GM18909 (cell line): ENCODE measurements at regions not wholly inside any gene's neighbourhood (a gene's known extent, or its start where the extent isn't known, plus 50 kb on each side); places are given as distances from the start of the nearest gene placed in this dataset.
"Not testable (repeated sequence)": the region's sequence is repeated elsewhere in the genome, so short reads cannot be mapped to it uniquely, and the experiment has no call there.

Experiments used
- ATAC-seq: cut with Tn5 transposase; IDR thresholded peaks from one replicate; pipeline ENCODE4 v1.9.1; 2021; ENCODE audit warnings: mild to moderate bottlenecking; ENCODE audit not compliant: unreplicated experiment, poor library complexity

DNA sequence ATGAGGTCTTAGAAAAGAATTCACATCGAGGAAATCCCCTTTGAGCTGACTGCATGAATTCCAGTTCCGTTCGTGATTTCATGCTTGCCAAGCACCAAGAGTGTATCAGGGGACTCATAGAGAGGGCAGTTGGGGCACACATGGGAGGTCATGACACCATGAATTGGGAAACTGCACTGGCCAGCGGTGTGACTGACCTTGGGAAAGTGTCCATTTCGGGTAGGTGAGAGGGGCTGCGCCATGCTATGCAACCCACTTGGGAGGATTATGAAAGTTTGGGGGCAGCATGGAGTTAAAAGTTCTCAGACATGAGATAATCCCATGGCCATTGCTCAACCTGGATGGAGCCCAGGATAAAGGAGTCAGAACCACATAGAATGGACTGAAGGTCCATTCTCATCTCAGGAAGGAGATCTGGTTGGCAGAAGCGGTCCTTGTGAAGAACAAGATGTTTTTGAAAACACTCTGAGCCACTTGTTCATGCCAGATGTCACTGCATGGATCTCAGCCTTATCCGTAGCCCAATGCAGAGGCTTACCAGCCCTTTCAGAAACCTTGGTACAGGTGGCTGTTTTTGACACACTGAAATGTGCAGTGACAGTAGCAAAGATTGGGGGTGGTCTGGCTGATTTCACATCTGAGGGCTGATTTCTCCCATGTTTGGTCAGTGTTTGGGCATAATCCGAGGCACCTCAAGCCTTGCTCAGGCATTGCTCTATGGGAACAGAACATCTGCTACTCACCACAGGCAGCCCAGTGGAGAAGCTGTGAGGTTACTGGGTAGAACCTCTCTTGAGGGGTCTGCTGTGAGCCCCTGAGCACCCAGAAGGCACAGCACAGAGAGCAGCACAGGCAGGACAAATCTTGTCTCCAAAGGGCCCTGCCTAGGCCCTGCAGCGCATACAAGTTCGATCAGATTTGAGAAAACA, 252.3 kb downstream of the CXCL12 start:
- ATAC-seq: no peak

DNA sequence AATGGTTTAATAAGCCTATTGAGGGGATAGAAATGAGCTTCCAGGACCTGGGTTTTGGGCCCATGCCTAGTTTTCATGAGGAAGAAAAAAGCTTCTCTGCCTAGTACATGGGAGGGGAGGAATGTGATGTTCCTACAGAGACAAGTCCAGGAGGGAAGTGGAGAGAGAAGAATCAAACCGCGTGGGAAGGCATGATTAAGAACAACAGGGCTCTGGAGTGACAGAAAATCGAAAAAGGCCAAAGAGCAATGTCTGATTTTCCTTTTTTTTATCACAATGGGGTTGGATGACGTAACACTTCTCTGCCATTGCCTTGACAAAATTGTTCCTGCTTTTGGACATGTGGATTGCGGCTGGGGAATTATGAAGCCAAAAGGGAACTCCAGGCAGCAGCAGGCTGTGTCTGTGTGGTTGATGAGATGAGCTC, 258.6 kb downstream of the CXCL12 start:
- ATAC-seq: no peak

DNA sequence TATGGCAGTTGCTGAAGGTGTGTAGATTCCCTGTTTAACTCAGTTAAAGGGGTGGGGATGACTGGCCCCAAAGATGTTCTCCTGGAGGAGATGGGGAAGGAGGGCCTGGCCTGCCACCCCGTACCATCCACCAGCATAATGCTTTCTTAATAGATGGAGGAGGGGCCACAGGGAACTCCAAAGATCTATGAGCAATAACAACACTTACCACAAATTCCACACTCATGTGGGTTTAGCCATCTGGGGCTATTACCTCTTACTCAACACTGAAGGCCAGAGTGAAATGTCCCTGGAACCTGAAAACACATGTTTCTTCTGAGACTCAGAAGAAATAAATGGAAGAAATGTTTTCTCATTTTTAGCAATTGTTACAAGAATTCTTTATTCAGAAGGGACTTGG, 259.0 kb downstream of the CXCL12 start:
- no peak for ATAC-seq

DNA sequence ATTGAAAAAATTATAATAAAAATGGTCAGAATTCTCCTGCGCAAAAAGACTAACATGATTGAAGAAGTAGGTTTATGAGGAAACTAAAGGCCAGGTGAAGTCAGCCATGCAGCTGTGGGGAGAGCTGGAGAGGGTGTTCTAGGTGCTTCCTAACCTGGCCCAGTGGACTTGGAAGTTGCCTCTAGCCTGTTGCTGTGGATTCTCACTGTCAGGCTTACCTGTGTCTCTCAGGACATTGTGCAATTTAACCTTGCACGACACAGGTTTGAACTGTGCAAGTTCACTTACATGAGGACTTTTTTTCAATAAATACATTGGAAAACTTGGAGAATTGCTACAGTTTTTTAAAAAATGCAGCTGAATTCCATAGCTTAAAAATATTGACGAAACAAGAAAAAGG, 266.4 kb downstream of the CXCL12 start:
- no peak for ATAC-seq

DNA sequence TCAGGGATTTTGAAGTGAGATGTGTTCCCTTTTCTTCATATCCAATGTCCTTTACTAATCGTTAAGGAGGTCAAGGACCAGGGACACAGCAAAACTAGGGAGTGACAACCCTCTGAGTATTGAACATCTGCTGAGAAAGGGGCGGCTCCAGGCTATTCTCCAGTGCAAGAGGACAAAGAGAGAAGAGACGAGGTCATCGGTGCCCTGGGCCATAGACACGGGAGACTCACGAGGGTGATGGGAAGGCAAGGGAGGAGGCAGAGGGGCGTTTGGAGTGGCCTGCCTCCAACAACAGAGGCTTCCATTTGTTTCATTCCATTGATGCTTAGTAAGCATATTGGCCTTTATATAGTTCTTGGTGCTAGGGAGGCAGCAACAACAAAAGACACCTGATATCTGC, 268.4 kb downstream of the CXCL12 start:
- no peak for ATAC-seq

DNA sequence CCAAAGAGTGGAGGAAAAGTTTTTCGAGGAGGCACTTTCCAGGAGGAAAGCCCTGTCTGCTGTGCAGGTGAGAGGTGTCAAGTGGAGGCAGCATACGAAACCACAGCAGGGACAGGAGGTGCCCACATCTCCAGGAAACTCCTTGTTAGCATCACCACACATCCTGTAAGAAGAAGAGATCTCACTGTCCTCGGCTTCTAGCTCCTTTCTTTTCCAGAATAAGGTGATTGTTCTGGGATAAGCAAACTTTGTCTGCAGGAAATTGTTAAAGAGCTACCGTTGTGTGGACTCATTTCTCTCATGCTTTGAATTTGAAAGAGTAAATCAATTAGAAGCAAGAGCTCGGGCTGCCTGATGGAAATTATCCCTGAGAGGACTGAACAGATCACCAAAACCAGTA, 269.4 kb downstream of the CXCL12 start:
- ATAC-seq: no peak

DNA sequence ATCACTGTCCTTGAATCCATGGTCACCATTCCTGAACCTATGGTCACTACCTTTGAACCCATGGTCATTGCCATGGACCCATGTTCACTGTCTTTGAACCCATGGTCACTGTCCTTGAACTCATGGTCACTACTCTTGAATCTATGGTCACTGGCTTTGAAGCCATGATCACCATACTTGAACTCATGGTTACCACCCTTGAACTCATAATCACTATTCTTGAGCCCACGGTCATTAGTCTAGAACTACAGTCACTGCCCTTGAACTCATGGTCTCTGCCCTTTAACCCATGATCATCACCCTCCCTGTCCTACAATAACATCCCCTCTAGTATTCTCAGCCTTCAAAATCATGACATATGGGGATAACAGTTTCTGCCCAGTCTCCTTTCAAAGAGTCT, 270.5 kb downstream of the CXCL12 start:
- no peak for ATAC-seq

DNA sequence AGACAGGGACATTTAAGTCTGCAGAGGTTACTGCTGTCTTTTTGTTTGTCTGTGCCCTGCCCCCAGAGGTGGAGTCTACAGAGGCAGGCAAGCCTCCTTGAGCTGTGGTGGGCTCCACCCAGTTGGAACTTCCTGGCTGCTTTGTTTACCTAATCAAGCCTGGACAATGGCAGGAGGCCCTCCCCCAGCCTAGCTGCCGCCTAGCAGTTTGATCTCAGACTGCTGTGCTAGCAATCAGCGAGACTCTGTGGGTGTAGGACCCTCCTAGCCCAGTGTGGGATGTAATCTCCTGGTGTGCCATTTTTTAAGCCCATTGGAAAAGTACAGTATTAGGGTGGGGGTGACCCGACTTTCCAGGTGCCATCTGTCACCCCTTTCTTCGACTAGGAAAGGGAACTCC, 272.6 kb downstream of the CXCL12 start:
- not testable (repeated sequence) for ATAC-seq

DNA sequence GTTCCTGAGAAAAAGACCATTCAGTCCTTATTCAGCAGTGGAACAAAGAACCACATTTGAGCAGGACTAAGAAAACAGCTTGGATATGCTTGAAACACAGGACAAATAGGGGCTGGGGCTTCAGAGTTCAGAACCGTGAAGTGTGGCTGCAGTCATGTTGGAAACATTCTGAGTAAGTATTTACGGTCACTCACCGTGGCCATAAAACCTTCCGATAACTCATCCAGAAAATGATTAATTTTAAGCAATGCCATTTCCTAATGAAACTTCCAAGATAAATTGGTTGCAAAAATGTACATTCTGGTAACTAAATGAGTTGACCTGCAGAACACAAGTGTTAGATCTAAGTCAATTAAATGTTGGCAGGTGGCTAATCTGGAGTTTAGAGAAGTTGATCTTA, 279.2 kb downstream of the CXCL12 start:
- ATAC-seq: no peak

DNA sequence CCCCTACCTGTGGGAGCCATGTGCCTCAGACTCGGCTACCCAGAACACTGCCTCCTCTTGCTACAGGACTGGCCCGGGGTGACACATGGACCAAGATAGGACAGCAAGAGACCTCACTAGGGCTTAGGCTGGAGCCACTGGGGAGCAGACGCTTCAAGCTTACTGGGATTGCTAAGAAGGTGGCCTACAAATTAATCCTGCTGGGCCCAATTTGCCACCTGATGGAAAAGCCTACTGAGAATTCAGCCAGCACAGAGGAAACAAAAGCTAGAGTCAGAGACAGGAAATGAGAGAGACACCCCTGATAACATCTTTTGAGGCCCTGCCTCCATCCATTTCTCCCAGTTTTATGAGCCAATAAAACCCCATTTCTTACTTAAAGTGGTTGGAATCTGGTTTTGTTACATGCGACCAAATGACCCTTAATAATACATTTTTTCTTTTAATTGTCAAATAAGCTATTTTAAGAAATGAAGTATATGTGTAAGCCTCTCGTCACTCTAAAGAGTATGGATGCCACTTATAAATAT, 282.1 kb downstream of the CXCL12 start:
- no peak for ATAC-seq

DNA sequence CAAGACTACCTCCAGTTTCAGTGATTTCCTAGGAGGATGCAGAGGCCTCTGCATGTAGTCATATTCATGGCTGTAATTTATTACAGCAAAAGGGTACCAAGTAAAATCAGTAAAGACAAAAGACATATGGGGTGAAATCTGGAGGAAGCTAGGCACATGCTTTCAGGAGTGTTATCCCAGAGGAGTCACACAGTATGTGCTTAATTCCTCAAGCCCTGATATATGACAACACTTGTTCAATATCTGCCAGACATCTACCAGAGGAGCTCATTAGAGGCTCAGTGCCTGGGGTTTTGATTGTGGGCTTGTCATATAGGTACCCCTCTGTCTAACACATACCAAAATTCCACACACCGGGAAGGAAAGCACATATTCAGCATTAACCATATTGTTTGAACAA, 283.8 kb downstream of the CXCL12 start:
- ATAC-seq: no peak

DNA sequence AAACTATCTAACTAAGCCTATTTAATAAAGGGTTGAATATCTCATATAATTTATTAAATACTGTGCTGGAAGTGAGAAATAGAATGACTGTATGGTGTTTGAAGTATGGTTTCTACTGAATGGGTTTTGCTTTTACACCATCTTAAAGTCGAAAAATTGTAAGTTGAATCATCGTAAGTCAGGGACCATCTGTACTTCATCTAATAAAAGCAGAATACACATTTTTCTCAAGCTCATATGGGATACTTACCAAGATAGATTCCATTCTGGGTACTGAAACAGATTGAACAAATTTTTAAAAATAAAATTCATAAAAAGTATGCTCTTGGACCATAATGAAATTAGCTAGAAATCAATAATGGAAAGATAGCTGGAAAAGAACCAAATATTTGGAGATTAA, 285.4 kb downstream of the CXCL12 start:
- ATAC-seq: no peak

DNA sequence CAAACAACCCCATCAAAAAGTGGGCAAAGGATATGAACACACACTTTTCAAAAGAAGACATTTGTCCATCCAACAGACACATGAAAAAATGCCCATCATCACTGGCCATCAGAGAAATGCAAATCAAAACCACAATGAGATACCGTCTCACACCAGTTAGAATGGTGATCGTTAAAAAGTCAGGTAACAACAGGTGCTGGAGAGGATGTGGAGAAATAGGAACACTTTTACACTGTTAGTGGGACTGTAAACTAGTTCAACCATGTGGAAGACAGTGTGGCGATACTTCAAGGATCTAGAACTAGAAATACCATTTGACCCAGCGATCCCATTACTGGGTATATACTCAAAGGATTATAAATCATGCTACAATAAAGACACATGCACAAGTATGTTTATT, 288.7 kb downstream of the CXCL12 start:
- ATAC-seq: not testable (repeated sequence)

DNA sequence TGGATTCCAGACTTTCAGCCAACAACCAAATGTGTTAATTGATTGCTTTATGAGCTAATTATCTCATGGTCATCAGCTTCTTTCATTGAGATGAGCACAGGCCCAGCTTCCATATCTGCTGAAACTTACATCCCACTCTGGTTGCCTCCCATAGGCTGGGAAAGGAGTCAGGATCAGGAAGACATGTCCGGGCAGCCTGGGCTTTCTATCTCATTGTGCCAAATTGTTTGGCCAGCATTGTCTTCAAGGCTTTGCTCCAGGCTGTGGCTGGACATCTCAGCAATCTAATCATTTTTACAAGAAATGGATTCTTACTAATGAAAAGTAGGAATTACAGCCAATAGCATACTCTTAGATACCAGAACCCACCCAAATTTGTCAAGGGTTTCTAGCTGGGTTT, 295.2 kb downstream of the CXCL12 start:
- no peak for ATAC-seq

DNA sequence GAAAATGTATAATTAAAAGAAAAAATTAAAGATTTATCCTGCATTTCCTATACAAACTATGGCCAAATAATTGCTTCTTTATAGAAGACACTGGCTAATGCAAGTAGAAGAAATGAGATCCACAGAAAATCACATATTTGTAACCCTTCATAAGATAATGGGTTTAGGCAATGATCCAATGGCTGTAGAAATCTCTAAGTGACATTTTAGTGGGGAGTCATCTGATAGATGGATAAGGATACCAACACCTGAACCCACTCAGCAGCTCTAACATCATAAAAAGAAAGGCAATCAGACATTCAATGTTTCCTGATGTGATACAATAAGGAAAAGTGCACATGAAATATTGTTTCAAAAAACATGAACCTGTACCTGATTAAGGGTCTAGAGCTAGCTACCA, 297.5 kb downstream of the CXCL12 start:
- ATAC-seq: no peak

DNA sequence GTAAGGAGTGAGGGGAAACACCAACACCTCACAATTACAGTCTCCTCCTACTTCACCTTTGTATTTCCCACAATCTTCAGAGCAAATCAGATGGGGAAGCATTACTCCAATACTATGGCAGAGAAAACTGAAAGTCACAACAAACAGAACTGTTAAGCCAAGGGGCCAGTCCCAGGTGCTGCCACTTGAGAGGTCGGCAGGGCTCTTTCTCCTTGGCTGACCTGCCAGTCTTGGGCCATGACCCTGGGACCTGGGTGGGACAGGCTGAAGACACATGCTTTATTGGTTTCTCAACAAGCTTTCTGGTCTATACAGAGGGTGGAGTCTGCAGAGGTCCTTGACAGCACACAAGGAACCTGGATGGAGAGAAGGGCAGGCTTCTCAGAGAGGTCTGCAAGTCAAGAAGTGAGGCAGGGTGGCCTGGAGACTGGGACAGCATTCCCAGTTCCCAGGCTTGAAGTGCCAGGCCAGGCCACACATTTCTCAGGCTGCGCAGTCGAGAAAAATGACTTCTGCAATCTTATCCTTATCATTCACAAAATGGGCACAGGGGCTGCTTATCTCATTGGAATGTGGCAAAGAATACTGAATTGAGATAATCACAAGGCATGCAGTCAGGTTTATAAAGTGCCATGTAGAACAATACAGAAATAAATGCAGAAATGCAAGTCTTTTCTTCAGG, 301.0 kb downstream of the CXCL12 start:
- ATAC-seq: no peak

DNA sequence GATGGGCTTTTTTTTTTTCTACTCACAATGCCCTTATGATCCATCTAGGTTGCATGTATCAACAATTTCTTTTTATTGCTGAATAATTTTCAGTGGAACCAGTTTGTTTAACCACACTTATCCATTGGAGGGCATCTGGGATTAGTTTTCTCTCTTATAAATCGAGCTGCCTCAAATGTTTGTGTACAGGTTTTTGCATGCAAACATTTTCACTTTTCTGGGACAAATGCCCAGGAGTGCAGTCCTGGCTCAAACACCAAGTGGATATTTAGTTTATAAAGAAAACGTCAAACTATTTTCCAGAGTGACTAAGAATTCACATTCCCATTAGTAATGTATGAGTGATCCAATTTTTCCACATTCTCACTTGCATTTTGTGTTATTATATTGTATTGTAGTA, 313.4 kb downstream of the CXCL12 start:
- ATAC-seq: no peak

DNA sequence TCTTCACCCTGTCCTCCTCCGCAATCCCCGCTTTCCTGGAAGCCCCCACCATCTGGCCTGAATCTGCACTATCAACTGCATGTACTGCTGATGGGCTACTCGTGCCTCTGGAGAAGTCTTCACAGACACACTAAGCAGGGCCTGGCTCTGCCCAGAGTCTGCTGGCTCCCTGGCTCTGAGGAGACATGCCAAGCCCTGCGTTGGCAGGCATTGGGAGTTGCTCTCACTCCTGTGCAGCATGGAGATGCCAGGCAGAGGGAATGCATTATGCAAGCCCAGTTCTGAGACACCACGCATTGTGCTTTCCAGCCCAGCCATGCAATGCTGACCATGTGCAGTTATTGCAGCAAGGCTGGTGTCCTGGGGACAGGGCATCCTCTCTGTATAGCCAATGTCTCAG, 314.6 kb downstream of the CXCL12 start:
- no peak for ATAC-seq

DNA sequence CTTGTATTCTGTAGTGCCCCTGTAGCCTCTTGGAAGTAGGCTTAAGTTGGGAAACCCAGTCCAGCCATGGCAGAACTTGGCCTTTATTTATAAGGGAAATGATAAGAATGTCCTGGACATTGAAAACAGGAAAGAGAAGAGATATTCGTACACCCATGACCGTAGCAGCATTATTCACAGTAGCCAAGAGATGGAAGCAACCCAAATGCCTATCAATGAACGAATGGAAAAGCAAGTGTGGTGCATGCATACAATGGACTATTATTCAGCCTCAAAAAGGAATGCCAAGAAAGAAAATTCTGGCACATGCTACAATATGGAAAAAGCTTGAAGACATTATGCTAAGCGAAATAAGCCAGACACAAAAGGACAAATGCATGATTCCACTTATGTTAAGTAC, 315.3 kb downstream of the CXCL12 start:
- no peak for ATAC-seq

DNA sequence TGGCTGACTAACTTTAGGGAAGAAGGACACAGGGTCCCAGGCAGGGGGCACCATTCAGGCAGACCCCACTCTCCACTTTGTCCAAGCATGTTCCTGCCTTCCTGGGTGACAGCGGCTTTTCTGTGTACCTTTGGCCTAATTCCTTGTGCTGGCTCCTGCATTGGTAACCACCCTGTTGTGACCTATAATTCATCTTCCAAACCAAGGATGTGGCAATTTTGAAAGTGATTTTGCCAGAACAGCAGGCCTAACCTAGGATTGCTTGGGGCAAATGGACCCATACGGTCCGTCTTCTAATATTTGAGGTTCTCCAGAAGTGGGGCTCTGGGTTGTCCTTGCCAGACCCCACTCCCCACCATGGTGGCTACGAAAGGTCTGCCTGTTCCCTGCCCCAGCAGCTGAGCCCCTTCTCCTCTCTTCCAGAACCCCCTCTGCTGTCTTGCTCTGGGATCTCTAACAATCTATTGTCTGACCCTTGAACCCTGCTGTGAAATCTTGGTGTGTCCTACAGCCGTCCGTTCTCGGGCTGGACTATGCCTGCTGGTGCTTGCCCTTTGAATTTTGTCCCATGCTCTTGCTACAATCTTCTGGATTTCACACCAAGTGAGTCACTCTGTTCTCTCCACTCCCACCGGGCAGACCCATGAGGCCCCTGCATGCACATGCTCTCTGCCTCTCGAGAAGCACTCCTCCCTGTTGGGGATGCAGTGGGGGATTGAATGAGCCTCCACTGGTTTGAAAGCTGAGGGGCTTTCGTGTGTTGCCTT, 316.0 kb downstream of the CXCL12 start:
- ATAC-seq: no peak

DNA sequence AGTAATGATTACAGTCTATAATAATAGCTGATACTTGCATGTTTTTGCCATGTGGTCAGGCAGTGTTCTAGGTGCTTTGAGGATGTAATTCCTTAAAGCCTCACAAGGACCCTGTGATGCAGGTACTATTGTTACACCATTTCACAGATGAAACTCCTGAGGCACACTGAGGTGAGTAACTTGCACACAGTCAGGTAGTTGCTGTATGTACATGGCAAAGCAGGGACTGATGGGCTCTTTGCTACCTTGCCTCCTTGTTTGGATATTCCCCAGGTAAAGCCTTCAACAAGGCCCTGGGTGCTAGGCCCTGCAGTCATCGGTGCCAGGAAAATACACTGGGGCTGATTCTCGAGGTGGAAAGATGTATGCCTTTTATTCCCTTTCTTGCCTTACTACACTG, 317.5 kb downstream of the CXCL12 start:
- ATAC-seq: no peak
